ENCODE measurements at regions not wholly inside any gene's neighbourhood (a gene's known extent, or its start where the extent isn't known, plus 50 kb on each side); places are given as distances from the start of the nearest gene placed in this dataset.

DNA sequence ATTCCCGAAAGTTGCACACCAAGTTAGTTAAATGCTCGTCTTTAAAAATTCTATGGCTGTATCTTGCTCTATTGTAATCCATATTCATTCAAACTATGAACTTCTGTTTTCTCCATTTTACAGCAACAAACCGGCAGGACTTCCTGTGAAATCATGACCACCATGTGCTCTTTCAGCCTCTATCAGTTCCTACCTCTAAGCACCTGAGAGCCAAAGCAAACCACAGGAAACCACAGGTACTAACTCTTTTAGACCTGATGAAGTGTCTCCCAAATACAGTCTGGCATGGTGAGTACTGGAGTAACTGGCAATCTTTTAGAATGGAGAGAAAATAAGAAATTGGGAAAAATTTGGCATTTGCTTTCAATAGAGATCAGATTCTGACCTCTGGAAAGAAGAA is 186.5 kb upstream of the SLITRK3 start:
- H3K27me3 ChIP-seq, result no peaks in the 10 kb centered on the region
- no peak overlapping the region for H3K4me3 ChIP-seq
- intact Hi-C loops (cut with DNase I), result no loop called here
- H3K27ac ChIP-seq, result no peak overlapping the region
- no peak for ATAC-seq
- DNase-seq, result no peak
- H3K4me1 ChIP-seq, result no peaks in the 10 kb centered on the region
- H3K9me3 ChIP-seq, result no peaks in the 10 kb centered on the region
- H3K36me3 ChIP-seq, result no peaks in the 10 kb centered on the region
- TF ChIP-seq CTCF (IDR thresholded peaks at IDR 0.05), result no peak

GRCh38 chr3:165378761-165379160 is 182.6 kb upstream of the SLITRK3 start:
- H3K9me3 ChIP-seq, result no peaks in the 10 kb centered on the region
- DNase-seq, result no peak
- H3K4me1 ChIP-seq, result no peaks in the 10 kb centered on the region
- no peak overlapping the region for H3K27ac ChIP-seq
- H3K27me3 ChIP-seq, result no peaks in the 10 kb centered on the region
- H3K4me3 ChIP-seq, result no peak overlapping the region
- TF ChIP-seq CTCF (IDR thresholded peaks at IDR 0.05), result no peak
- no peaks in the 10 kb centered on the region for H3K36me3 ChIP-seq
- ATAC-seq, result no peak
- intact Hi-C loops (cut with DNase I), result no loop called here

- no peak overlapping the region for H3K4me3 ChIP-seq
- H3K4me1 ChIP-seq, result no peaks in the 10 kb centered on the region
- H3K27ac ChIP-seq, result no peak overlapping the region
- TF ChIP-seq CTCF (IDR thresholded peaks at IDR 0.05), result no peak
- DNase-seq, result no peak
- H3K36me3 ChIP-seq, result no peaks in the 10 kb centered on the region
- no peaks in the 10 kb centered on the region for H3K9me3 ChIP-seq
- H3K27me3 ChIP-seq, result no peaks in the 10 kb centered on the region
- no peak for ATAC-seq
- intact Hi-C loops (cut with DNase I), result no loop called here
Observed at GRCh38 chr3:165359005-165359404, 162.8 kb upstream of the SLITRK3 start.

DNA sequence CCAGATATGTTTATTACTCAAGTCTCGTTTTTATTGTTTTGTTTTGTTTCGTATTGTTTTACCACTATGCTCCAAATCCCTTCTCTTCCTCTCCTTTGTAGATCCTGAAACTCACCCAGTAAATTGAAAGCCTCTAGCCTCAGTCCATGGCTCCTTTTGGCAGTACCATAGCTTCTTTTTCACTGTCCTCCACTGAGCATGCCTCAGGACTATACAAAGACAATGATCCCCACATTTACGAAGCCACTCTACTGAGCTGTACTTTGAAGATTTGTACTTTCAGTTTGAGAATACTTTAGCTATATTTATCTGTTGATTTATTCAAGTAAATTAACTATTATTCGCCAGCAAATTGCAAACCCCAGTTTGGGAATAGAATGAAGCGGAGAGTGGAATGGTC is 159.1 kb upstream of the SLITRK3 start:
- no peak overlapping the region for H3K27ac ChIP-seq
- H3K4me3 ChIP-seq, result no peak overlapping the region
- no peak for ATAC-seq
- no peak for TF ChIP-seq CTCF (IDR thresholded peaks at IDR 0.05)
- no peak for DNase-seq
- H3K9me3 ChIP-seq, result no peaks in the 10 kb centered on the region
- H3K4me1 ChIP-seq, result no peaks in the 10 kb centered on the region
- H3K36me3 ChIP-seq, result no peaks in the 10 kb centered on the region
- no peaks in the 10 kb centered on the region for H3K27me3 ChIP-seq
- intact Hi-C loops (cut with DNase I), result no loop called here

- DNase-seq (no peak), ATAC-seq (no peak)
- no peaks in the 10 kb centered on the region for H3K36me3 ChIP-seq
- no peaks in the 10 kb centered on the region for H3K4me1 ChIP-seq
- H3K27ac ChIP-seq, result no peak overlapping the region
- no peak for TF ChIP-seq CTCF (IDR thresholded peaks at IDR 0.05)
- intact Hi-C loops (cut with DNase I), result no loop called here
- no peak overlapping the region for H3K4me3 ChIP-seq
- no peaks in the 10 kb centered on the region for H3K27me3 ChIP-seq
- H3K9me3 ChIP-seq, result no peaks in the 10 kb centered on the region
Observed at GRCh38 chr3:165347526-165347925, 151.3 kb upstream of the SLITRK3 start.

GRCh38 chr3:165346503-165346902 is 150.3 kb upstream of the SLITRK3 start:
- intact Hi-C loops (cut with DNase I), result no loop called here
- no peak for ATAC-seq
- H3K4me3 ChIP-seq, result no peak overlapping the region
- no peak for DNase-seq
- no peaks in the 10 kb centered on the region for H3K9me3 ChIP-seq
- no peaks in the 10 kb centered on the region for H3K4me1 ChIP-seq
- H3K27me3 ChIP-seq, result no peaks in the 10 kb centered on the region
- H3K27ac ChIP-seq, result no peak overlapping the region
- TF ChIP-seq CTCF (IDR thresholded peaks at IDR 0.05), result no peak
- H3K36me3 ChIP-seq, result no peaks in the 10 kb centered on the region

All from upper lobe of right lung (tissue), 1 donor.